Mesendoderm (in vitro differentiated cells): ENCODE measurements at regions not wholly inside any gene's neighbourhood (a gene's known extent, or its start where the extent isn't known, plus 50 kb on each side); places are given as distances from the start of the nearest gene placed in this dataset.
"Not testable (repeated sequence)": the region's sequence is repeated elsewhere in the genome, so short reads cannot be mapped to it uniquely, and the experiment has no call there.

Source experiments
- DNase-seq: peaks from one replicate; pipeline ENCODE4 v3.0.0; 2013
- H2AK5ac ChIP-seq: 2 replicates; pipeline ENCODE4 v1.6.1; 2013; ENCODE audit warnings: low read length, inconsistent platforms
- H2BK120ac ChIP-seq: 2 replicates; pipeline ENCODE4 v1.6.1; 2013; ENCODE audit warnings: low read depth, mild to moderate bottlenecking, low read length, moderate library complexity, mixed read lengths
- H2BK15ac ChIP-seq: replicated peaks from 2 replicates; pipeline ENCODE4 v1.6.1; 2013; ENCODE audit warnings: low read depth, mild to moderate bottlenecking, moderate library complexity
- H2BK5ac ChIP-seq: 2 replicates; pipeline ENCODE4 v1.6.1; 2013; ENCODE audit warnings: low read length, inconsistent platforms
- H3K18ac ChIP-seq: 2 replicates; pipeline ENCODE4 v1.6.1; 2013; ENCODE audit warnings: mild to moderate bottlenecking, low read length, mixed read lengths
- H3K23ac ChIP-seq: one replicate; pipeline ENCODE4 v1.6.1; 2013; ENCODE audit warnings: low read length
- H3K27ac ChIP-seq: 2 replicates; pipeline ENCODE4 v1.5.1; 2013; ENCODE audit warnings: low read depth, mild to moderate bottlenecking, inconsistent platforms, low read length, moderate library complexity
- H3K27me3 ChIP-seq: 2 replicates; pipeline ENCODE4 v1.6.1; 2013; ENCODE audit warnings: low read length, control low read depth, mild to moderate bottlenecking, inconsistent platforms; ENCODE audit not compliant: insufficient read depth, poor library complexity
- H3K36me3 ChIP-seq: 2 replicates; pipeline ENCODE4 v1.6.1; 2013; ENCODE audit warnings: low read length, inconsistent platforms; ENCODE audit not compliant: control insufficient read depth, insufficient read depth
- H3K4ac ChIP-seq: one replicate; pipeline ENCODE4 v1.6.1; 2013; ENCODE audit warnings: low read depth, mild to moderate bottlenecking, low read length, moderate library complexity
- H3K4me1 ChIP-seq: 2 replicates; pipeline ENCODE4 v1.6.1; 2013; ENCODE audit warnings: low read depth, low read length, inconsistent platforms; ENCODE audit not compliant: control insufficient read depth
- H3K4me2 ChIP-seq: 2 replicates; pipeline ENCODE4 v1.6.1; 2013; ENCODE audit warnings: low read length
- H3K4me3 ChIP-seq: 2 replicates; pipeline ENCODE4 v1.5.1; 2013; ENCODE audit warnings: mild to moderate bottlenecking, low read length
- H3K56ac ChIP-seq: one replicate; pipeline ENCODE4 v1.6.1; 2013; ENCODE audit warnings: low read length
- H3K79me1 ChIP-seq: 2 replicates; pipeline ENCODE4 v1.6.1; 2013; ENCODE audit warnings: low read length, inconsistent platforms
- H3K79me2 ChIP-seq: 2 replicates; pipeline ENCODE4 v1.6.1; 2013; ENCODE audit warnings: mild to moderate bottlenecking, low read length; ENCODE audit not compliant: control insufficient read depth, insufficient read depth
- H3K9ac ChIP-seq: 2 replicates; pipeline ENCODE4 v1.6.1; 2013; ENCODE audit warnings: low read length, inconsistent platforms
- H4K5ac ChIP-seq: one replicate; pipeline ENCODE4 v1.6.1; 2013; ENCODE audit warnings: low read length
- H4K8ac ChIP-seq: one replicate; pipeline ENCODE4 v1.6.1; 2013; ENCODE audit warnings: low read depth, mild to moderate bottlenecking, control low read depth, low read length, moderate library complexity
- WGBS: extraction: QIAGEN DNeasy Blood & Tissue Kit; methylation state at CpG from one replicate; pipeline ENCODE4 v1.1.7; 2013; ENCODE audit warnings: low lambda C conversion rate, missing lambda C conversion rate; ENCODE audit not compliant: insufficient coverage; ENCODE audit errors: extremely low coverage; 5-methylcytosine and 5-hydroxymethylcytosine counted together

DNA sequence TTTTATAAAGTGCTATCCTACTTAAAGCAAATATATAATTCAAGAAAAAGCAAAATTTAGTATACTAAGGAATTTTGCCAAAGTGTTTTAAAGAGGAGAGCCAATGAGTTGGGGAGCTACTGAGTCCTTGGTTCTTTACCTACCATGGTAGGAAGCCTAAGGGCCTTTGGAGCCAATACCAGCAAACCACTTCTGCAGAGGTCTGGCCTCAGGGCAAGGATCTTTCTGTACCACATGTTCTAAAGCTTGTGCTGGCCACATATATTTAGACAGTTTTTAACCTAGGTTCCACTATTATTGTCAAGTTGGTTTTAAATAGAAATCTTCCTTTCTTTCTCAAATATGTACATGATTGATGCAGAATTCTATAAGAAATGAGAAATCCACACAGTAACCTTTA, 172.3 kb upstream of the NREP start:
- Histone ChIP-seq H3K56ac (no peak overlapping the region), H4K8ac (no peak overlapping the region)

DNA sequence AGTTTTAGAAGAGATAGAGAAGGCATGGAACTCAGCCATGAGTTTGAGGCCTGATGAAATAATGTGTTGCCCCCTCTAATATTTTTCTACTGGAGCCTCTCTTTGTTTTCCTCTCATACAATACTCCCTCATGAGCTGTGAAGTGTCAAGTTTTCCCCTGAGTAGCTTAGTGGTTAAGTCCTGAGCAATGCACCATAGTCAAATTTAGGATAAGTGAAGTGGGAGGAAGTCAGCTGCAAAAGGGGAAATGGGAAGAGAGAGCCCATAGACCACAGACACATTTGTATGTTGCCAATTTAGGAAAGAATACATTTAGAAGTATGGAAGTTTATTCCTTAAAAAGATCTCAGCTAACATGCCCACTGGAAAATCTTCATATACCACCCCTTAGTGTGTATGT, 171.5 kb upstream of the NREP start:
- Histone ChIP-seq H3K4me2 (no peak overlapping the region), H3K9ac (no peak overlapping the region), H3K23ac (no peak overlapping the region), H3K18ac (no peak overlapping the region), H3K4me3 (no peak overlapping the region), H4K5ac (no peak overlapping the region), H3K79me1 (no peaks in the 10 kb centered on the region), H2BK5ac (no peak overlapping the region), H3K79me2 (no peaks in the 10 kb centered on the region), H2BK120ac (no peak overlapping the region), H4K8ac (no peak overlapping the region), H3K27me3 (no peaks in the 10 kb centered on the region), H3K36me3 (no peaks in the 10 kb centered on the region), H2BK15ac (no peak overlapping the region), H3K56ac (no peak overlapping the region), H3K4ac (no peak overlapping the region), H2AK5ac (no peak overlapping the region), H3K27ac (no peak overlapping the region), H3K4me1 (peaks cover 2% of the 10 kb centered on the region)
- DNase-seq: no peak

More for the DNA sequence above, 172.3 kb upstream of the NREP start:
- H3K4me3 ChIP-seq: no peak overlapping the region
- no peak overlapping the region for H4K5ac ChIP-seq
- H3K36me3 ChIP-seq: no peaks in the 10 kb centered on the region
- H2BK15ac ChIP-seq: no peak overlapping the region
- H2BK120ac ChIP-seq: no peak overlapping the region
- no peaks in the 10 kb centered on the region for H3K79me1 ChIP-seq
- no peaks in the 10 kb centered on the region for H3K79me2 ChIP-seq
- peaks cover 2% of the 10 kb centered on the region for H3K4me1 ChIP-seq
- no peaks in the 10 kb centered on the region for H3K27me3 ChIP-seq
- H3K4me2 ChIP-seq: no peak overlapping the region
- H3K4ac ChIP-seq: no peak overlapping the region
- no peak overlapping the region for H3K27ac ChIP-seq
- no peak overlapping the region for H3K9ac ChIP-seq
- H3K23ac ChIP-seq: no peak overlapping the region
- DNase-seq: no peak
- no peak overlapping the region for H2AK5ac ChIP-seq
- no peak overlapping the region for H3K18ac ChIP-seq
- no peak overlapping the region for H2BK5ac ChIP-seq

DNA sequence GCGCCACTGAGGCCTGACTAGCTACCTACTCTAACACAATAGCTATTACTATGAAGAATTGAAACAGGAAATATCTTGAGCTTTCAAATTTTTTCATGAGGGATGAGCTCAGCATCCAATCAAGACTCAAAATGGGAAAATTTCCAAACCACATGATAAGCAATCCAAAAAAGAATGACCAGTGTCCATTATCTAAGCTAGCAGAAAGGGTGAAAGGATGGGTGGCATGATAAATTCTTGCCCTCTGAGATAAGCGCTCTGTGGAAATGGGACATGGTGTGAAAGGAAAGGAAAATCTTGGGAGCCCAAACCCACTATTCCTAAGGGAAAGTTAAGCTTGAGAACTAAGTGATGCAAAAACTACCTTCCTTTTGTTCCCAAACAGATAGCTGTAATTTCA, 170.2 kb upstream of the NREP start:
- Histone ChIP-seq H2BK5ac (no peak overlapping the region), H4K8ac (no peak overlapping the region), H3K56ac (no peak overlapping the region), H2AK5ac (no peak overlapping the region), H3K36me3 (no peaks in the 10 kb centered on the region), H3K9ac (no peak overlapping the region), H2BK15ac (no peak overlapping the region), H4K5ac (no peak overlapping the region), H3K18ac (no peak overlapping the region), H3K4ac (no peak overlapping the region), H3K4me1 (peaks cover 2% of the 10 kb centered on the region), H3K4me3 (no peak overlapping the region), H3K4me2 (no peak overlapping the region), H3K27me3 (no peaks in the 10 kb centered on the region), H3K27ac (no peak overlapping the region), H3K79me2 (no peaks in the 10 kb centered on the region), H3K79me1 (no peaks in the 10 kb centered on the region), H2BK120ac (no peak overlapping the region), H3K23ac (no peak overlapping the region)
- no peak for DNase-seq
- WGBS: no CpG with 5 or more reads among the region's 2 CpGs

DNA sequence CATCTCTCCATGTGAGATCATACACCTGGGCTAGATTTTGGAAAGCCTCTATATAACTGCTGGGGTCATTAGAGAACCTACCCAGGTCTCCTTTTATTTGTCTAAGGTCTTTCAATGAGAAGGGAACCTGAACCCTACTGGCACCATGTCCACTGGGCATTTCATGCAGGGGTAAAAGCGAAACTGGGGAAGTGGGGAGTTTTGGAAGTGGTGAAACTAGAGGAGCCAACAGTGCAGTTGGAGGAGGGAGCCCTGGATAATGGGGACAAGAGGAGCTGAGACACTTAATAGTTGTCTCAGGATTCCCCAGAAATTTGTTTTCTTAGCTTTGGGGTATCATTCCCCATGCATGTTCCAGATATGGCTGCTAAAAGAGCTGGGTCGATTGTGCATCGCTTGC, 169.0 kb upstream of the NREP start:
- Histone ChIP-seq H2BK120ac (no peak overlapping the region), H3K4me2 (no peak overlapping the region), H3K27ac (no peak overlapping the region), H3K79me1 (no peaks in the 10 kb centered on the region), H4K5ac (no peak overlapping the region), H3K23ac (no peak overlapping the region), H2BK15ac (no peak overlapping the region), H3K27me3 (no peaks in the 10 kb centered on the region), H2AK5ac (no peak overlapping the region), H3K79me2 (no peaks in the 10 kb centered on the region), H2BK5ac (no peak overlapping the region), H3K4ac (no peak overlapping the region), H3K18ac (no peak overlapping the region), H3K36me3 (no peaks in the 10 kb centered on the region), H3K56ac (no peak overlapping the region), H3K4me3 (no peak overlapping the region), H3K4me1 (peaks cover 2% of the 10 kb centered on the region), H3K9ac (no peak overlapping the region), H4K8ac (no peak overlapping the region)
- WGBS: no CpG with 5 or more reads among the region's 3 CpGs
- DNase-seq: no peak

DNA sequence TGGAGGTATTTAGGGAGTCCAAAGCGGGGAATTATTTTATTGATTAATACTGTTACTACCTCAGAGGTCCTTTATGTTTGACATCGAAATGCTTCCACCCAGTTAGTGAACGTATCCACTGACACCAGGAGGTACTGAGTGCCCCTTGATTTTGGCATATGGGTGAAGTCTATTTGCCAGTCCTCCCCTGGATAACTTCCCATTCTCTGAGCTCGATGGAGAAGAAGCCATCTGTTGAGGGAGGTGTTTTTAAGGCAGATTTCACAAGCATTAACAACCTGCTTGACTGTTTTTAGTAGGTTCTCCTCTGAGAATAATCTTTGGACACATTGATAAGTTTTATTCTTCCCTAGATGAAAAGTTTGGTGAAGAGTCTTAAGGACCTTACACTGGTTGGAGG, 165.3 kb upstream of the NREP start:
- H3K23ac ChIP-seq: no peak overlapping the region
- H3K9ac ChIP-seq: no peak overlapping the region
- no peak overlapping the region for H4K8ac ChIP-seq
- DNase-seq: no peak
- WGBS: no CpG with 5 or more reads among the region's 4 CpGs
- H3K36me3 ChIP-seq: no peaks in the 10 kb centered on the region
- no peak overlapping the region for H2BK15ac ChIP-seq
- no peak overlapping the region for H2BK120ac ChIP-seq
- no peaks in the 10 kb centered on the region for H3K79me1 ChIP-seq
- no peaks in the 10 kb centered on the region for H3K27me3 ChIP-seq
- no peak overlapping the region for H4K5ac ChIP-seq
- no peak overlapping the region for H3K4me2 ChIP-seq
- no peak overlapping the region for H3K27ac ChIP-seq
- H3K56ac ChIP-seq: no peak overlapping the region
- H3K4me1 ChIP-seq: no peaks in the 10 kb centered on the region
- no peak overlapping the region for H2AK5ac ChIP-seq
- no peak overlapping the region for H3K4ac ChIP-seq
- no peak overlapping the region for H2BK5ac ChIP-seq
- no peak overlapping the region for H3K4me3 ChIP-seq
- no peak overlapping the region for H3K18ac ChIP-seq
- no peaks in the 10 kb centered on the region for H3K79me2 ChIP-seq

DNA sequence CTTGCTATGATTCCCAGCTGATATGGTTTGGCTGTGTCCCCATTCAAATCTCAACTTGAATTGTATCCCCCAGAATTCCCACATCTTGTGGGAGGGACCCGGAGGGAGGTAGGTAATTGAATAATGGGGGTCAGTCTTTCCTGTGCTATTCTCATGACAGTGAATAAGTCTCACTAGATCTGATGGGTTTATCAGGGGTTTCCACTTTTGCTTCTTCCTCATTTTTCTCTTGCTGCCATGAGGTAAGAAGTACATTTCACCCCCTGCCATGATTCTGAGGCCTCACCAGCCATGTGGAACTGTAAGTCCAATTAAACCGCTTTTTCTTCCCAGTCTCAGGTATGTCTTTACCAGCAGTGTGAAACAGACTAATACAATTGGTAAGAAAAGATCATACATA, 164.7 kb upstream of the NREP start:
- H3K9ac ChIP-seq, H2BK15ac ChIP-seq, H3K79me2 ChIP-seq, H3K27ac ChIP-seq, H2BK120ac ChIP-seq, H3K18ac ChIP-seq, H2BK5ac ChIP-seq, H3K23ac ChIP-seq, H3K4me3 ChIP-seq, H3K79me1 ChIP-seq, H3K56ac ChIP-seq, H3K4ac ChIP-seq, DNase-seq, H4K5ac ChIP-seq, H3K4me2 ChIP-seq, H3K36me3 ChIP-seq, H2AK5ac ChIP-seq, H3K27me3 ChIP-seq, H3K4me1 ChIP-seq, H4K8ac ChIP-seq: not testable (repeated sequence)
- WGBS: no CpG with 5 or more reads among the region's 2 CpGs
